Cardiac fibroblast (primary cell): ENCODE measurements at regions not wholly inside any gene's neighbourhood (a gene's known extent, or its start where the extent isn't known, plus 50 kb on each side); places are given as distances from the start of the nearest gene placed in this dataset.
"Not testable (repeated sequence)": the region's sequence is repeated elsewhere in the genome, so short reads cannot be mapped to it uniquely, and the experiment has no call there.

Experiments
- DNase-seq, 2 donors: peaks; one replicate each; pipeline versions ENCODE4 v3.0.0 to v3.0.0-alpha.2; 2010; ENCODE audit warnings: low read depth in 2 of 2
- H3K4me3 ChIP-seq, 2 donors: replicated peaks in 1 of 2; 1 replicate in 1 of 2; 2 replicates in 1 of 2; pipeline ENCODE4 v1.5.1; 2011; ENCODE audit warnings: low read depth in 2 of 2, low read length in 2 of 2, mild to moderate bottlenecking in 2 of 2, moderate library complexity in 1 of 2
- TF ChIP-seq, protein P1 (sequence below): IDR thresholded peaks from one replicate; pipeline ENCODE4 v1.5.1; 2011; ENCODE audit warnings: low read depth, mild to moderate bottlenecking, low read length, inconsistent platforms

DNA sequence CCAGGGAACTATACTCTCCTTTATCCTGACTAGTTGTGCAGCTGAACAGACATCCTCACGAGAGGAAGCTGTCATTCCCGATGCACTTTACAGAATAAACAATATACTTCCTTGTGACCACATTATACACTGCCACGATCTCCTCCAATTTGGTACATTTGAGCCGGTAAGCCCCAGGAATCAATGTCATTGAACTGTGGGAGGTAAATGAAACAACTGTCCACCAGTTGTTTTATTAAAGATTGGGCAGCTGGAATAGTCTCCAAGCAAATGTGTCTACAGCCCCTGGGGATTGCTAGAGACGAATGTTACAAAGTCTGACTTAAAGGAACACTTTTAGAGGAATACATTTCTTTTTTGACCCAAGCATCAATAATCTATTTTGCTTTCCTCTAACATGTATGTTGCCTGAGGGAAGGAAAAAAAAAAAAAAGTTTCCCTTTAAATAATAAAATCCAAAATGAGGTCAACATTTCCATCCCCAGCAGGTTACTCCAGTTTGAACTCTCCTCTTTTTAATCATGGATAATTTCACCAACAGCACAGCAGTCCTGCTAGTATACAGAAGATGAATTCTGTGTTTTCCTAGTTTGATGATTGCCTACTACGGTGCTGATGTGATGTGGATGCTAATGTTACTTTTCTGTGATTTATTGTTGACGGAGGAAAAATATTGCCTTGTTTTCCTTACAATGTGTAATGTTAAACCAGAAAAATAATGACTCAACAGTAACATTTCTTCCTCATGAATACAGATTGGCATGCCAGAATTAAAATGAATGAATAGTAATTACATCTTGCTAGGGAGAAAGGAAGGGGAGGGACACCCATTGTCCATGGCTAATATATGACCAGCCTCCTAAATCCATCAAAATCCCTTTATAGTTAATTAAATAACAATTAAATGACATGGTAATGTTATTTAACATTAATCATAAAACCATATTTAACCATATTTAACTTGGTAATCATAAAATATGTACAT, 360.9 kb downstream of the NEBL start:
- no peak for DNase-seq
- H3K4me3 ChIP-seq = no peak overlapping the region
- TF ChIP-seq, protein P1, sequence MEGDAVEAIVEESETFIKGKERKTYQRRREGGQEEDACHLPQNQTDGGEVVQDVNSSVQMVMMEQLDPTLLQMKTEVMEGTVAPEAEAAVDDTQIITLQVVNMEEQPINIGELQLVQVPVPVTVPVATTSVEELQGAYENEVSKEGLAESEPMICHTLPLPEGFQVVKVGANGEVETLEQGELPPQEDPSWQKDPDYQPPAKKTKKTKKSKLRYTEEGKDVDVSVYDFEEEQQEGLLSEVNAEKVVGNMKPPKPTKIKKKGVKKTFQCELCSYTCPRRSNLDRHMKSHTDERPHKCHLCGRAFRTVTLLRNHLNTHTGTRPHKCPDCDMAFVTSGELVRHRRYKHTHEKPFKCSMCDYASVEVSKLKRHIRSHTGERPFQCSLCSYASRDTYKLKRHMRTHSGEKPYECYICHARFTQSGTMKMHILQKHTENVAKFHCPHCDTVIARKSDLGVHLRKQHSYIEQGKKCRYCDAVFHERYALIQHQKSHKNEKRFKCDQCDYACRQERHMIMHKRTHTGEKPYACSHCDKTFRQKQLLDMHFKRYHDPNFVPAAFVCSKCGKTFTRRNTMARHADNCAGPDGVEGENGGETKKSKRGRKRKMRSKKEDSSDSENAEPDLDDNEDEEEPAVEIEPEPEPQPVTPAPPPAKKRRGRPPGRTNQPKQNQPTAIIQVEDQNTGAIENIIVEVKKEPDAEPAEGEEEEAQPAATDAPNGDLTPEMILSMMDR = no peak

DNA sequence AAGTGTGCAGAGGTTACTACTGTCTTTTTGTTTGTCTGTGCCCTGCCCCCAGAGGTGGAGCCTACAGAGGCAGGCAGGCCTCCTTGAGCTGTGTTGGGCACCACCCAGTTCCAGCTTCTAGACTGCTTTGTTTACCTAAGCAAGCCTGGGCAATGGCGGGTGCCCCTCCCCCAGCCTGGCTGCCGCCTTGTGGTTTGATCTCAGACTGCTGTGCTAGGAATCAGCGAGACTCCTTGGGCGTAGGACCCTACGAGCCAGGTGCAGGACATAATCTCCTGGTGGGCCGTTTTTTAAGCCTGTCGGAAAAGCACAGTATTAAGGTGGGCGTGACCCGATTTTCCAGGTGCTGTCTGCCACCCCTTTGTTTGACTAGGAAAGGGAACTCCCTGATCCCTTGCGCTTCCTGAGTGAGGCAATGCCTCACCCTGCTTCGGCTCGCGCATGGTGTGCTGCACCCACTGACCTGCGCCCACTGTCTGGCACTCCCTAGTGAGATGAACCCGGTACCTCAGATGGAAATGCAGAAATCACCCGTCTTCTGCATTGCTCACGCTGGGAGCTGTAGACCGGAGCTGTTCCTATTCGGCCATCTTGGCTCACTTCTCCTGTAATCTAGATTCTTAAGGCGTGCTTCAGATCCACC, 365.7 kb downstream of the NEBL start:
- not testable (repeated sequence) for H3K4me3 ChIP-seq, DNase-seq

DNA sequence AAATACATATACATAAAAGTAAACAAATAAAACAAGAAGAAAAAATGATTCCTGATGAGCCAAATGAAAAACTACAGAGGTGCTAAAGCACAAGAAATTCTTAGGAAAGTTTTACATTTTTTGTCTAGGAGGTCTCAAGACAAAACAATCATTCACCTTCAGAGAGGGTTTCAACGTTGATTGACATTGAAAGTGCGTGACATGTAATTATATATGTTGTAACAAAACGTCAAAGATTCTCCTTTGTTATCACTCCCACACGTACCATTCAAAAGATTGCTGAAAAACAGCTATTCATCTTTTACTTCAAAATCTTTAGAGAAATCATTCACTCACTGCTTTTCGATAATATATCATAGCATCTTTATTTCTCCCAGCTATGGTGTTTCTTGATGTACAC, 375.9 kb downstream of the NEBL start:
- TF ChIP-seq, protein P1 = no peak
- DNase-seq = no peak
- no peak overlapping the region for H3K4me3 ChIP-seq

DNA sequence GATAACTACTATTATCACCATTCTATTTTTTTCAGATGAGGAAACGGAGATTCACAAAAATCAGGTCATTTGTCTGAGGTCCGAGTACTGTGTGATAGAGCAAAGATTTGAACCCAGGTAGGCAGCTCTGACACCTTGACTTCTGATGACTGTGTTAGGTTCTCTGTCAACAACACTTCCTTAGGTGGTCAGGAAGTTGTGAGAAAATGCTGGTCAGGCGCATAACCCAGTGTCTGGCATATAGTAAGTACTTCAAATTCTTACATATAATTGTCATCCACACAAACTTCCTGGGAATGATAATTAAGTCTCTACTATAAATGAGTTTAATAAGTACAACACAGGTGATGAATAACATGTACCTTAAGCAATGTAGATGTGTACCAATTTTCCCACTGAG, 381.5 kb downstream of the NEBL start:
- no peak for DNase-seq
- TF ChIP-seq, protein P1 = no peak
- H3K4me3 ChIP-seq = no peak overlapping the region

DNA sequence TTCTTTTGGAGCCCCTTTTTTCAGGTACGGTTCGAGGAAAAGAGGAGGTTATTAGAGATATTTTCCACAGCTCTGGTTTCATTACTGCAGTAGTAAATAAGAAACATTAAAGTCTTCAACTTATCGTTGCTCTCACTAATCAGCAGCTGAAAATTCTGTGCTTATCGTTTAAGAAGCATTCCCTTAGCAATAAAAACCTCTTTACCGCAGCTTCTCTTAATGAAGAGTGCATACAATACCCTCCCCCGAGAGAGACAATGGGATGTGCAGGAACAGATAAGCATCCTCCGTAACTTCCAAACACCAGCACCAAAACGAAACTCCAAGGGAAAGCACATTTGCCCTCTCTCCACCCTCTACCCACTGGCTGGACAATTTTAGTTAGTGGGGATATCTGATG, 384.5 kb downstream of the NEBL start:
- TF ChIP-seq, protein P1 = no peak
- no peak for DNase-seq
- no peak overlapping the region for H3K4me3 ChIP-seq

DNA sequence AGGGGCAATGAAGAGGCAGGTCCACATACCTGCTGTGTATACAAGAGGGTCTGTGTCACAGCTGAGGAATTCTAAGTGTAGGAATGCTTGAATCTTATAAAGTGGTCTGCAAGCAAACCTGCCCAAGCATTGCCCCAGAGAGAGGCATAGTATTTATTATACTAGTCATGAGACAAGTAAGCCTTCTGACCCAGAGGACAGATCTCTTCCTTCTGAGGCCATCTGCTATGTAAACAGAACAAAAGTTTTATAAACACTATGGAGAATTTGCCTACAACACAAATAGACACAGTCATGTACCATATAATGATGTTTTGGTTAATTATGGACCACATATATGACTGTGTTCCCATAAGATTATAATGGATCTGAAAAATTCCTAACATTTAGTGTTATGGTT, 388.2 kb downstream of the NEBL start:
- DNase-seq = no peak
- no peak overlapping the region for H3K4me3 ChIP-seq
- TF ChIP-seq, protein P1 = no peak

DNA sequence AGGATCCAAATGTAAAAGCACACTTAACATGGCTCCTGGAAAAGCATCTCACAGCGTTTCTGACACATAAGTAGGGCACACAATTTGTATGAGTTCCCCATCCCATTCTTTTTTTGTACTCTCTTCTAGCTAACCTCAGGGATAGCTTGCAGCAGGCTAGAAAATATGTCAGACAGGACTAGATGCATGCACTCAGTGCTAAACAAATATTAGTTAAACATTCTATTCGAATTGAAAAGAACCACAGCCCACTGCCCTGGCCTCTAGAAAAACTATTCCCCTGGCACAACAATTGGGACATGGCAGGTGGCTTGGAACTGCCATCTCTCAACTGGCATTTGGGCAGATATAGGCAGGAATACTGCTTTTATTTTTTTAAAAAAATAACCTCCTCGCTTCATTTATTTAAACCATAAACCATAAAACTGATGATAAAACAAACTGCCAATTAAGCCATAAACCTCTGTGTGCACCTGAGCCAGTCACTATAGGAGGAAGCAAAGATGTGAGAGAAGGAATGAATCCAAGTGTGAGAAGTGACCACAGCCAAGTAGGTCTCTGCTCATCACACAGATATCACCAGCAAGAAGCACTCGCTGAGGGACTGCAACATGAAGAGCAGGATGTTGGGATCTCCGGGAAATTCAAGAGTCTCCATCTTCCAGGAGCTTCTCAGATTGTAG, 394.1 kb downstream of the NEBL start:
- no peak overlapping the region for H3K4me3 ChIP-seq
- TF ChIP-seq, protein P1 = no peak
- DNase-seq = no peak
